ENCODE measurements at regions not wholly inside any gene's neighbourhood (a gene's known extent, or its start where the extent isn't known, plus 50 kb on each side); places are given as distances from the start of the nearest gene placed in this dataset.
"Not testable (repeated sequence)": the region's sequence is repeated elsewhere in the genome, so short reads cannot be mapped to it uniquely, and the experiment has no call there.

- no peaks in the 10 kb centered on the region for H3K4me1 Mint-ChIP-seq
- H3K4me3 Mint-ChIP-seq: no peak overlapping the region
- H3K9me3 ChIP-seq (ENCODE audit: control insufficient read depth, low read length, poor library complexity, severe bottlenecking): no peaks in the 10 kb centered on the region
- no peaks in the 10 kb centered on the region for H3K36me3 Mint-ChIP-seq (ENCODE audit: low read depth)
- DNase-seq (no peak), ATAC-seq (no peak)
- peaks cover 19% of the 10 kb centered on the region for H3K27me3 Mint-ChIP-seq
- no peak overlapping the region for H3K27ac Mint-ChIP-seq
These were observed 63.7 kb upstream of the ALDH1B1 start for GRCh38 chr9:38328765-38329164.

DNA sequence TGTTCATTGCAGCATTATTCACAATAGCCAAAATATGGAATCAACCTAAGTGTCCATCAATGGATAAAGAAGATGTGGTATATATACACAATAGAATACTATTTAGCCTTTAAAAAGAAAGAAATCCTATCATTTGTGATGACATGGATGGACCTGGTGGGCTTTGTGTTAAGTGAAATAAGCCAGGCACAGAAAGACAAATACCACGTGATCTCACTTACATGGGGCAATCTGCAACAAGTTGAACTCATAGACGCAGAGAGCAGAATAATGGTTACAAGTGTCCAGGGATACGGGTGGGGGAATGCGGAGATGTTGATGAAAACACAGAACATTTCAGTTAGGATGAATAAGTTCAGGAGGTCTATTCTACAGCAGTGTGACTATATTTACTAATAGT, 66.4 kb upstream of the ALDH1B1 start:
- no peak for DNase-seq
- Mint-ChIP-seq H3K27me3 (peaks cover 30% of the 10 kb centered on the region), H3K27ac (no peak overlapping the region), H3K36me3 (ENCODE audit: low read depth) (no peaks in the 10 kb centered on the region), H3K4me3 (no peak overlapping the region), H3K4me1 (no peaks in the 10 kb centered on the region)
- H3K9me3 ChIP-seq (ENCODE audit: control insufficient read depth, low read length, poor library complexity, severe bottlenecking): no peaks in the 10 kb centered on the region
- ATAC-seq: no peak

GRCh38 chr9:38324213-38324612, 68.3 kb upstream of the ALDH1B1 start:
- not testable (repeated sequence) for ATAC-seq; H3K9me3 ChIP-seq (ENCODE audit: control insufficient read depth, low read length, poor library complexity, severe bottlenecking); H3K4me3 Mint-ChIP-seq; H3K4me1 Mint-ChIP-seq; H3K36me3 Mint-ChIP-seq (ENCODE audit: low read depth); H3K27ac Mint-ChIP-seq; DNase-seq
- peaks cover 37% of the 10 kb centered on the region for H3K27me3 Mint-ChIP-seq

DNA sequence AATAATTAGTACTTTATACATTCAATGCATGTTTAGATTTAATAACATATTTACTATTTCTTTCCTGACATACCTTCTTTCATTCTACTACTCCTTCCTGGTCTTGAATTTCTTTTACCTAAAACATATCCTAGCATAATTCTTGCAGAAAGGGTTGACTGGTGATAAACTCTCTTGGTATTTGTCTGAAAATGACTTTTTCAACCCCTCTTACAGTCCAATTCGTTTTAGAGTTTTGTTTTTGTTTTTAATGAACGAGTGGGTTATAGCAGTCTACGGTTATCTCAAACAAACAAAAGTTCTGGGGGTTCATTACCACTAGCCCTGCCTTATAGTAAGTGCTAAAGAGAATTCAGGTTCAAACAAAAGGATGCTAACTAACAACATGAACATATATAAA, 69.6 kb upstream of the ALDH1B1 start:
- peaks cover 7% of the 10 kb centered on the region for H3K4me1 Mint-ChIP-seq
- no peaks in the 10 kb centered on the region for H3K36me3 Mint-ChIP-seq (ENCODE audit: low read depth)
- H3K9me3 ChIP-seq (ENCODE audit: control insufficient read depth, low read length, poor library complexity, severe bottlenecking): no peaks in the 10 kb centered on the region
- H3K27me3 Mint-ChIP-seq: peaks cover 30% of the 10 kb centered on the region
- H3K27ac Mint-ChIP-seq: no peak overlapping the region
- DNase-seq (no peak), ATAC-seq (no peak)
- H3K4me3 Mint-ChIP-seq: no peak overlapping the region

GRCh38 chr9:38319496-38320173, 72.9 kb upstream of the ALDH1B1 start:
- H3K27me3 Mint-ChIP-seq: peaks cover 32% of the 10 kb centered on the region
- peaks cover 7% of the 10 kb centered on the region for H3K4me1 Mint-ChIP-seq
- H3K36me3 Mint-ChIP-seq (ENCODE audit: low read depth): no peaks in the 10 kb centered on the region
- DNase-seq: no peak
- ATAC-seq: no peak
- no peaks in the 10 kb centered on the region for H3K9me3 ChIP-seq (ENCODE audit: control insufficient read depth, low read length, poor library complexity, severe bottlenecking)
- no peak overlapping the region for H3K4me3 Mint-ChIP-seq
- H3K27ac Mint-ChIP-seq: no peak overlapping the region

GRCh38 chr9:38318759-38319495, 73.6 kb upstream of the ALDH1B1 start:
- peak; percentile 60 for ATAC-seq

GRCh38 chr9:38316166-38316780, 76.2 kb upstream of the ALDH1B1 start:
- DNase-seq: no peak
- Mint-ChIP-seq H3K4me3 (no peak overlapping the region), H3K27me3 (peaks cover 46% of the 10 kb centered on the region), H3K4me1 (peaks cover 9% of the 10 kb centered on the region), H3K27ac (no peak overlapping the region), H3K36me3 (ENCODE audit: low read depth) (peaks cover 3% of the 10 kb centered on the region)
- no peak for ATAC-seq
- no peaks in the 10 kb centered on the region for H3K9me3 ChIP-seq (ENCODE audit: control insufficient read depth, low read length, poor library complexity, severe bottlenecking)

More at GRCh38 chr9:38318759-38319495, 73.6 kb upstream of the ALDH1B1 start:
- peak overlapping the region; percentile 32 for H3K27ac Mint-ChIP-seq
- no peak for DNase-seq
- peaks cover 3% of the 10 kb centered on the region for H3K36me3 Mint-ChIP-seq (ENCODE audit: low read depth)
- H3K4me1 Mint-ChIP-seq: peaks cover 9% of the 10 kb centered on the region
- H3K4me3 Mint-ChIP-seq: no peak overlapping the region
- H3K9me3 ChIP-seq (ENCODE audit: control insufficient read depth, low read length, poor library complexity, severe bottlenecking): no peaks in the 10 kb centered on the region
- H3K27me3 Mint-ChIP-seq: peaks cover 37% of the 10 kb centered on the region

- Mint-ChIP-seq H3K4me3 (no peak overlapping the region), H3K36me3 (ENCODE audit: low read depth) (peaks cover 3% of the 10 kb centered on the region), H3K4me1 (peaks cover 9% of the 10 kb centered on the region), H3K27ac (no peak overlapping the region), H3K27me3 (peaks cover 54% of the 10 kb centered on the region)
- ATAC-seq (no peak), DNase-seq (no peak)
- H3K9me3 ChIP-seq (ENCODE audit: control insufficient read depth, low read length, poor library complexity, severe bottlenecking): no peaks in the 10 kb centered on the region
These were observed 77.4 kb upstream of the ALDH1B1 start for GRCh38 chr9:38315085-38315595.

DNA sequence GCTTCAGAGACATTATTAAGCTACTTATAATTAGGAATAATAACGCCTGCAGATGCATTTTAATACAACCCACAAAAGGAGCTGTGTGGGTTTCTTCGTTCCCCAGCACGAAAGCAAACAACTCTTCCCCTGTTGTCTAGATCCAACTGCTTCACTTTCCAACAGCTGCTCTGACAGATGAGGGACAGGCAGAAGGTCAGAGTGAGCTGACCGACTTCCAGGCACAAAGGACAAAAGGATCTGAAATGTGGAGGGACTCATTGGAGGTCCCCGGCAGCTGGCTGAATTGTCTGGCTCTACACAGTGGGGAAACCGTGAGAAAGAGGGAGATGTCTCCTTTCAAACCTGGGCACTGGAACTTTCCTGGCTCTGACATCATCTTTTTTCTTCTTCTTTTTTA, 79.1 kb upstream of the ALDH1B1 start:
- peaks cover 3% of the 10 kb centered on the region for H3K36me3 Mint-ChIP-seq (ENCODE audit: low read depth)
- no peak for ATAC-seq
- H3K4me1 Mint-ChIP-seq: peaks cover 4% of the 10 kb centered on the region
- no peak overlapping the region for H3K27ac Mint-ChIP-seq
- H3K4me3 Mint-ChIP-seq: no peak overlapping the region
- H3K27me3 Mint-ChIP-seq: peaks cover 58% of the 10 kb centered on the region
- H3K9me3 ChIP-seq (ENCODE audit: control insufficient read depth, low read length, poor library complexity, severe bottlenecking): no peaks in the 10 kb centered on the region
- DNase-seq: no peak

DNA sequence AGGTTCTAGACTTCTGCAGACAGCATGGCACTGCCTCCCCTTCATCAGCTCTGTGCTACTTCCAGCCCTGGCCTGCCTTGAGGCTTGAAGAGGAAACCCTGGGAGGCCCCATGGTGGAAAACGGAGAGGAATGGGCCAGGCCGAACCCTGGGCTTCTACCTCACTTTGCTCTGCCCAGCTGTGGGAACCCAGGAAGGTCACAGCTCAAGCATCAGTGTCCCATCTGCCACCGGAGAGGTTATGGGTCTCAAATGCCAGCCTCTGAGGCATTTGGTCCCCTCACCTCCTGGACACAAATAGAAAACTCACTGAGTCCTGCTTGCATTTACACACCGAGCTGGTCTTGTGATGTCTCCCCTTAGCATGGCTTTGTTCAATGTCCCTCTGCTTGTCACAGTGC, 80.1 kb upstream of the ALDH1B1 start:
- peaks cover 58% of the 10 kb centered on the region for H3K27me3 Mint-ChIP-seq
- H3K4me1 Mint-ChIP-seq: peaks cover 2% of the 10 kb centered on the region
- peaks cover 3% of the 10 kb centered on the region for H3K36me3 Mint-ChIP-seq (ENCODE audit: low read depth)
- ATAC-seq: no peak
- no peak overlapping the region for H3K27ac Mint-ChIP-seq
- H3K4me3 Mint-ChIP-seq: no peak overlapping the region
- no peaks in the 10 kb centered on the region for H3K9me3 ChIP-seq (ENCODE audit: control insufficient read depth, low read length, poor library complexity, severe bottlenecking)
- DNase-seq: no peak

DNA sequence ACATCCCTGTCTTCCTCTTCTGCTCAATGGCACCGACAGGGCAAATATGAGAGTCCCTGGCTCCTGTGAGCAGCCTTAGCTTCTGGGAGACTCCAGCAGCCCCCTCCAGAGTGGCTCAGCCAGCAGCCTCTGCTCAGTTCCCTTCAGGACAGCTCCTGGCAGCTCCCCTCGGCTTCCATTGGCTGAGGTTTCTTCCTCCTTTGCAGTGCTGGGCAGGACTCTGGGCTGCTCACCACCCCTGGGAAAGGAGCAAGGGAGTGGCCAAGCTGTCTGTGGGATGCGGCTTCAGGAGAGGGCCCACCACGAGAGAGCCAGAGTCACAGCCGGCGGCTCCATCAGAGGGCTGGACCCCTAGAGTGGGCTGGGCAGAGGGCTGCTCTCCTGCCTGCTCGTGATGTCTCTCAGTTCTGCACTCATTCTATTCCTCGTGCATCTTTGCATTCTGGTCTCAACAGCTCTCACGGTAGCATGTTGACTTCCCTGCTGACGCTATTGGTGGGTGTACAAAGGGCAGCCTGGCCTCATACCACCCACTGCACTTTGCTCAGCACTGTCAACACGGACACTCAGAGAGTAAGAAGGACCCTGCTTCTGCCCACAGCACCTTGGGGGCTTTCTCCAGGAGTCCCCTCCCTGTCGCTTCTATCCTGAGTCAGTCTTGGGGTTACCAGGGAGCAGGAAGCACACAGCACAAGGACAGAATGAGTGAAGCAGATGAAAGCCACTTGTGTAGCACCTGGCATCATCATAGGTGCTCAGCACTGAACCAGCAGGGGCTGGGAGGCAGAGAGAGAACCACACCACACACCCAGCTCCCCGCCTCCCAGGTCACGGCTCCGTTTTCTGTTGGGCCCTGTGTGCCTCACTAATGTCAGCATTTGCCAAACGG, 80.9 kb upstream of the ALDH1B1 start:
- Mint-ChIP-seq H3K27me3 (peaks cover 58% of the 10 kb centered on the region), H3K4me1 (peaks cover 2% of the 10 kb centered on the region), H3K4me3 (no peak overlapping the region), H3K27ac (no peak overlapping the region), H3K36me3 (ENCODE audit: low read depth) (peaks cover 3% of the 10 kb centered on the region)
- ATAC-seq (no peak), DNase-seq (no peak)
- H3K9me3 ChIP-seq (ENCODE audit: control insufficient read depth, low read length, poor library complexity, severe bottlenecking): no peaks in the 10 kb centered on the region

GRCh38 chr9:38309324-38310195, 82.9 kb upstream of the ALDH1B1 start:
- DNase-seq (no peak), ATAC-seq (no peak)
- Mint-ChIP-seq H3K36me3 (ENCODE audit: low read depth) (peaks cover 3% of the 10 kb centered on the region), H3K4me3 (no peak overlapping the region), H3K4me1 (peaks cover 2% of the 10 kb centered on the region), H3K27ac (no peak overlapping the region), H3K27me3 (peaks cover 45% of the 10 kb centered on the region)
- no peaks in the 10 kb centered on the region for H3K9me3 ChIP-seq (ENCODE audit: control insufficient read depth, low read length, poor library complexity, severe bottlenecking)
